GM12892 (cell line): ENCODE measurements at regions not wholly inside any gene's neighbourhood (a gene's known extent, or its start where the extent isn't known, plus 50 kb on each side); places are given as distances from the start of the nearest gene placed in this dataset.

Source experiments
- POLR2A ChIP-seq: IDR thresholded peaks from 2 replicates; pipeline ENCODE4 v1.6.1; 2011; ENCODE audit warnings: low read depth, low read length, control low read depth
- POLR2AphosphoS5 ChIP-seq: IDR thresholded peaks from 2 replicates; pipeline ENCODE4 v1.6.1; 2011; ENCODE audit warnings: low read depth, low read length, control low read depth
- TAF1 ChIP-seq: IDR thresholded peaks from 2 replicates; pipeline ENCODE4 v1.6.1; 2011; ENCODE audit warnings: low read depth, mild to moderate bottlenecking, control low read depth, low read length, borderline replicate concordance

DNA sequence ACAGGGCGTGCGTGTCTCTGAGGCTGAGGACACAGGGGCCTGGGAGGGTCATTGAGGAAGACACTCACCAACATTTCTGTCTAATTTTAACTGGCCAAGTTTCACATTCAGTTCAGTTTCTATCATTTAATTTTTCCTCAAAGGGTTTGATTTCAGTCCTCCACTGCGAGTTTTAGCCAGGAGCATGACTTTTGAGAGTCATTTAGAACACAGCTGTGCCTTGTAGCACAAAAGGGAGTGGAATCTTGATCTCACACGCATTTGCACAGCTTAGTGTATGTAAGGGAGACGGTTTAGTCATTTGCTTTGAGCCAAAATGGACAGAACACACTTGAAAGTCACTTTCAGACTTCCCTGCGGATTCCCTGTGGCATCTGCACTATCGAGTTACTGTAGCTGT lies 1090.8 kb downstream of the BCL11B start:
- TF ChIP-seq POLR2AphosphoS5 (no peak), POLR2A (no peak), TAF1 (no peak)
